Epithelial cell of esophagus (primary cell): ENCODE measurements at regions not wholly inside any gene's neighbourhood (a gene's known extent, or its start where the extent isn't known, plus 50 kb on each side); places are given as distances from the start of the nearest gene placed in this dataset.
A peak's percentile ranks its signal among the peaks of the same experiment; 100 is the strongest.

ENCODE experiments used
- DNase-seq: peaks from one replicate; pipeline ENCODE4 v3.0.0; 2010; ENCODE audit warnings: low read depth
- H3K4me3 ChIP-seq: 2 replicates; pipeline ENCODE4 v1.5.1; 2011; ENCODE audit warnings: mild to moderate bottlenecking, low read length, control low read depth
- CTCF ChIP-seq: IDR thresholded peaks from 2 replicates; pipeline ENCODE4 v1.5.1; 2011; ENCODE audit warnings: low read depth, mild to moderate bottlenecking, low read length, control low read depth, inconsistent platforms; ENCODE audit not compliant: insufficient read depth; ENCODE audit errors: missing control alignments

GRCh38 chr20:40758790-40759189, 69.8 kb upstream of the MAFB start:
- TF ChIP-seq CTCF: no peak
- DNase-seq: no peak
- no peak overlapping the region for H3K4me3 ChIP-seq

- no peak overlapping the region for H3K4me3 ChIP-seq
- DNase-seq: no peak
- no peak for TF ChIP-seq CTCF
Measured at GRCh38 chr20:40760399-40760798, 71.4 kb upstream of the MAFB start.

GRCh38 chr20:40763646-40764295, 74.7 kb upstream of the MAFB start:
- DNase-seq: no peak
- TF ChIP-seq CTCF: no peak
- H3K4me3 ChIP-seq: no peak overlapping the region

- peak; percentile 6 for DNase-seq
- no peak for TF ChIP-seq CTCF
- H3K4me3 ChIP-seq: no peak overlapping the region
Measured at GRCh38 chr20:40765814-40766480, 76.9 kb upstream of the MAFB start.

GRCh38 chr20:40766790-40767614, 78.0 kb upstream of the MAFB start:
- DNase-seq: no peak
- TF ChIP-seq CTCF: no peak
- H3K4me3 ChIP-seq: no peak overlapping the region

GRCh38 chr20:40767615-40767924, 78.5 kb upstream of the MAFB start:
- DNase-seq: no peak
- no peak overlapping the region for H3K4me3 ChIP-seq
- TF ChIP-seq CTCF: no peak
